ENCODE measurements at regions not wholly inside any gene's neighbourhood (a gene's known extent, or its start where the extent isn't known, plus 50 kb on each side); places are given as distances from the start of the nearest gene placed in this dataset.

GRCh38 chr2:136175868-136176267 is 57.9 kb upstream of the CXCR4 start:
- no peak for DNase-seq

- DNase-seq: no peak
Observed at GRCh38 chr2:136175466-136175865, 57.5 kb upstream of the CXCR4 start.

- no peak for DNase-seq
Observed at GRCh38 chr2:136173126-136173525, 55.2 kb upstream of the CXCR4 start.

- DNase-seq: no peak
Observed at GRCh38 chr2:136171223-136171622, 53.3 kb upstream of the CXCR4 start.

- DNase-seq: no peak
Observed at GRCh38 chr2:136168720-136169119, 50.8 kb upstream of the CXCR4 start.

GRCh38 chr2:136167721-136168475 is 49.9 kb upstream of the CXCR4 start:
- no peak for DNase-seq
